Testis (tissue), 2 donors: ENCODE measurements at regions not wholly inside any gene's neighbourhood (a gene's known extent, or its start where the extent isn't known, plus 50 kb on each side); places are given as distances from the start of the nearest gene placed in this dataset.

ENCODE experiments used
- DNase-seq: peaks from one replicate; pipeline ENCODE4 v3.0.0-alpha.2; 2019
- H3K27ac ChIP-seq, 2 donors: fragments of 200-600 bp; sonication (generic); one replicate each; pipeline ENCODE4 v1.5.1; 2019
- H3K27me3 ChIP-seq: fragments of 200-600 bp; sonication (generic); one replicate; pipeline ENCODE4 v1.5.1; 2019
- H3K36me3 ChIP-seq: fragments of 200-600 bp; sonication (generic); one replicate; pipeline ENCODE4 v1.5.1; 2017; ENCODE audit warnings: low read depth; ENCODE audit errors: missing control alignments
- H3K4me1 ChIP-seq: fragments of 200-600 bp; sonication (generic); one replicate; pipeline ENCODE4 v1.5.1; 2019
- H3K4me3 ChIP-seq, 2 donors: fragments of 200-600 bp; sonication (generic); one replicate each; pipeline ENCODE4 v1.5.1; 2017 to 2019
- H3K9me3 ChIP-seq: fragments of 200-600 bp; sonication (generic); one replicate; pipeline ENCODE4 v1.5.1; 2017
- POLR2A ChIP-seq: fragments of 450-650 bp; IDR thresholded peaks from one replicate; pipeline ENCODE4 v1.6.1; 2017; ENCODE audit warnings: antibody characterized with exemption, mild to moderate bottlenecking, moderate library complexity
- WGBS, 2 donors: methylation state at CpG; one replicate each; pipeline ENCODE4 v1.1.5; 2018; 5-methylcytosine and 5-hydroxymethylcytosine counted together
- intact Hi-C: fragments of 100-400 bp; cut with DNase I; formaldehyde crosslinking; loops from one replicate; pipeline ENCODE4 v1.15.1; 2023; ENCODE audit warnings: low total_unique reads
- TF ChIP-seq, protein P1 (sequence below), 3 experiments: fragments of 450-650 bp in 2 of 3; fragments of 200-600 bp in 1 of 3; sonication (generic) in 1 of 3; IDR thresholded peaks; one replicate each; pipeline ENCODE4 v1.5.1; 2016 to 2019; ENCODE audit warnings: antibody characterized with exemption in 3 of 3, mild to moderate bottlenecking in 2 of 3, moderate library complexity in 1 of 3

DNA sequence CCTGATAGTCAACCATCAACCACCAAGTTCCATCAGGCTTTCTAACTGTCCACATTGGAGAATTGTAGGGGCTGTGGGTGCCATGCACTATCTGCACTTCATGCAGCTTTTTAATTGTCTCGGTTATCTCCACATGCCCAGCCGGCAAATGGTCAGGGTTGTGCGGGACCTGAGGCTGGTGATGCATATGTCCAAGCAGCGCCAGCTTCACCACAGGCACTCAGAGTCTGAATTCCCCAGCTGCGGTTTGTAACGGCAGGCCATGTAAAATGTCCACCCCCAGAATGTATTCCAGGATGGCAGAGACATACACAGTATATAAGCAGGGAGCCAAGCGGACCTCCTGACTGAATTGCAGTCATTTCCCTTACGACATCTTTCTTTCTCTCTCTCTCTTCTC lies 435.6 kb downstream of the DYNC2H1 start:
- Histone ChIP-seq H3K4me1 (no peaks in the 10 kb centered on the region), H3K27ac (no peak overlapping the region), H3K4me3 (no peak overlapping the region), H3K9me3 (no peaks in the 10 kb centered on the region), H3K27me3 (no peaks in the 10 kb centered on the region), H3K36me3 (no peaks in the 10 kb centered on the region)
- WGBS, 2 donors, result 93% methylated on average over 8 of the region's 8 CpGs
- intact Hi-C loops, result no loop called here
- DNase-seq, result no peak
- TF ChIP-seq POLR2A, result no peak
- TF ChIP-seq, protein P1, sequence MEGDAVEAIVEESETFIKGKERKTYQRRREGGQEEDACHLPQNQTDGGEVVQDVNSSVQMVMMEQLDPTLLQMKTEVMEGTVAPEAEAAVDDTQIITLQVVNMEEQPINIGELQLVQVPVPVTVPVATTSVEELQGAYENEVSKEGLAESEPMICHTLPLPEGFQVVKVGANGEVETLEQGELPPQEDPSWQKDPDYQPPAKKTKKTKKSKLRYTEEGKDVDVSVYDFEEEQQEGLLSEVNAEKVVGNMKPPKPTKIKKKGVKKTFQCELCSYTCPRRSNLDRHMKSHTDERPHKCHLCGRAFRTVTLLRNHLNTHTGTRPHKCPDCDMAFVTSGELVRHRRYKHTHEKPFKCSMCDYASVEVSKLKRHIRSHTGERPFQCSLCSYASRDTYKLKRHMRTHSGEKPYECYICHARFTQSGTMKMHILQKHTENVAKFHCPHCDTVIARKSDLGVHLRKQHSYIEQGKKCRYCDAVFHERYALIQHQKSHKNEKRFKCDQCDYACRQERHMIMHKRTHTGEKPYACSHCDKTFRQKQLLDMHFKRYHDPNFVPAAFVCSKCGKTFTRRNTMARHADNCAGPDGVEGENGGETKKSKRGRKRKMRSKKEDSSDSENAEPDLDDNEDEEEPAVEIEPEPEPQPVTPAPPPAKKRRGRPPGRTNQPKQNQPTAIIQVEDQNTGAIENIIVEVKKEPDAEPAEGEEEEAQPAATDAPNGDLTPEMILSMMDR (IDR thresholded peaks at IDR 0.05), result no peak

DNA sequence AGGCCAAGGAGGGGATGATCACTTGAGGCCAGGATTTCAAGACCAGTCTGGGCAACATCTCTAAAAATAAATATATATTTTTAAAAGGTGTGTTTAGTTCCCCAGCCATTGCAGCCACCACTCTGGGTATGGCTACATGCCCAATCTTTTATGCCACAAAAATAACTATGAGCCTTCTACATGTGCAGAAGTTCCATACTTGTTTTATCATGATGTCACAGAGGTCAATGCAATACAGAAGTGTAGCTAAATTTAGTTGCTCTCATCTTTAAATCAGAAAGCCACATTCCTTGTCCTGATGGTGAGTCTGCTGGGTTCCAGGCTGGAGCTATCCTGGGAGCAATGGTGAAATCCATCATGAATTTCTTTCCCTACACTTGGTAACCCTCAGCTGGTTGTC lies 436.3 kb downstream of the DYNC2H1 start:
- H3K9me3 ChIP-seq, result no peaks in the 10 kb centered on the region
- no peaks in the 10 kb centered on the region for H3K4me1 ChIP-seq
- intact Hi-C loops, result no loop called here
- H3K4me3 ChIP-seq, result no peak overlapping the region
- no peak for TF ChIP-seq POLR2A
- TF ChIP-seq, protein P1 (IDR thresholded peaks at IDR 0.05), result no peak
- H3K27me3 ChIP-seq, result no peaks in the 10 kb centered on the region
- H3K27ac ChIP-seq, result no peak overlapping the region
- H3K36me3 ChIP-seq, result no peaks in the 10 kb centered on the region
- no peak for DNase-seq

DNA sequence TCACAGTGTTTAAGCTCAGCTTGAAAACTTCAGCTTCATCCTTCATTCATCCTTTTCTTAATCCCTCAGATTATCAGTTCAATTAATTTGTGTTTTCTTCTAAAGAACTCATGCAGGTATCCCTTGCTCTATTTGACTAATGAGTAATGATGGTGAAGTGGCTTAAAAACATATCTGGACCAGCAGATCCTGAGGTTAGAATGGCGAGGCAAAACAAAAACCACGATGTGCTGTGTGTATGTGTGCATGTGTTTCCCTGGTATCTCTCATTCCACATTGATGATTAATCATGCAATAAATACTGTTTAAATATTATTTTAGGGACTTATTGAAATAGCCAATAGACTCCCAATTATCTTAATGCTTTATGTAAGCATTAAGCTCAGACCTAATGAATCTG lies 437.0 kb downstream of the DYNC2H1 start:
- Histone ChIP-seq H3K27ac (no peak overlapping the region), H3K9me3 (no peaks in the 10 kb centered on the region), H3K4me3 (no peak overlapping the region), H3K27me3 (no peaks in the 10 kb centered on the region), H3K36me3 (no peaks in the 10 kb centered on the region), H3K4me1 (no peaks in the 10 kb centered on the region)
- WGBS, 2 donors, result 84 to 86% methylated on average over 2 of the region's 2 CpGs
- DNase-seq, result no peak
- intact Hi-C loops, result no loop called here
- TF ChIP-seq, protein P1 (IDR thresholded peaks at IDR 0.05), result no peak
- no peak for TF ChIP-seq POLR2A

DNA sequence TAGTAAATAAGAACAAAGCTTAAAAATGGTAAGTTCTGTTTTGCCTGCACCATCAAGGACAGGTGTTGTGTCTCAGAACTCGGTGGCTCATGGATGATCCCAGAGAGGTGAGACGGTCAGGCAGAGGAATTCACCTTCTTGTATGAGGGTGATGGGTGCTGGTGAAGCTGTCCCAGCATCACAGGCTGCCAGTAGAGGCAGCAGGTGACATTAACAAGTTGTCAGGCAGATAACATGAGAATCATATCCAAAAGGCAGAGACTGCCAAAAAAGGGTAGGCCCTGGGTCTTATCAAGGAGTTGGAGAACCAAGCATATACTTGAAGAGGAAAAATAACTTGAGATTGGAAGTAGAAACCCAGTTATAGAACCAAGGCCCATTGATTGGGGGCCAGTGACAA lies 437.8 kb downstream of the DYNC2H1 start:
- Histone ChIP-seq H3K36me3 (no peaks in the 10 kb centered on the region), H3K27me3 (no peaks in the 10 kb centered on the region), H3K9me3 (no peaks in the 10 kb centered on the region), H3K4me3 (no peak overlapping the region), H3K27ac (no peak overlapping the region), H3K4me1 (no peaks in the 10 kb centered on the region)
- no peak for DNase-seq
- intact Hi-C loops, result no loop called here
- 82 to 100% methylated on average over 2 of the region's 2 CpGs for WGBS, 2 donors
- TF ChIP-seq, protein P1 (IDR thresholded peaks at IDR 0.05), result no peak
- TF ChIP-seq POLR2A, result no peak

DNA sequence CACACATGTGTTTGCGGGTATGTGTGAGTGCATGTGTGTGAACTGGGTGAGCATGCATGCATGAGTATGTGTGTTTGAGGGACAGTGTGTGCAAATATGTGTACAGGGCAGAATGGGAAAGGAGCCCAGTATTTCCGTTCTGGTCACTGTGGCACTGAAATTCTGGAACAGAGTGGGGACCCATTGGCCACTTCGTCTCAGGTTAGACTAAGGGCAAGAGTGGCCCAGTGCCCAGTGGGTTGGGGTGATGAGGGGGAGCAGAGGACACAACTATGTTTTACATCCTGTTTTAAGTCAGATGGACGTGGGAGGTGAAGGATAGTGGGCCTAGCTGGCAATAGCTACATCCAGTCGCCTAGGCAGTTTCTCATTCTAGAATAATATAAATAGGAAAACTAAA lies 438.5 kb downstream of the DYNC2H1 start:
- H3K27me3 ChIP-seq, result no peaks in the 10 kb centered on the region
- no peak for TF ChIP-seq POLR2A
- TF ChIP-seq, protein P1 (IDR thresholded peaks at IDR 0.05), result no peak
- H3K4me3 ChIP-seq, result no peak overlapping the region
- 67 to 71% methylated on average over 5 of the region's 5 CpGs for WGBS, 2 donors
- H3K36me3 ChIP-seq, result no peaks in the 10 kb centered on the region
- intact Hi-C loops, result no loop called here
- DNase-seq, result no peak
- H3K4me1 ChIP-seq, result no peaks in the 10 kb centered on the region
- no peaks in the 10 kb centered on the region for H3K9me3 ChIP-seq
- H3K27ac ChIP-seq, result no peak overlapping the region
